ENCODE measurements at regions not wholly inside any gene's neighbourhood (a gene's known extent, or its start where the extent isn't known, plus 50 kb on each side); places are given as distances from the start of the nearest gene placed in this dataset.

GRCh38 chr17:73972901-73973300, 230.6 kb upstream of the RPL38 start:
- Histone ChIP-seq H3K56ac (ENCODE audit: low read length) (no peak overlapping the region), H3K79me1 (ENCODE audit: low read length) (no peaks in the 10 kb centered on the region), H3K23ac (ENCODE audit: low read length) (no peak overlapping the region), H2AK5ac (ENCODE audit: low read length) (no peak overlapping the region), H3K36me3 (ENCODE audit: control insufficient read depth, insufficient read depth, low read length) (no peaks in the 10 kb centered on the region), H4K5ac (ENCODE audit: low read length) (no peak overlapping the region), H3K27ac (ENCODE audit: low read depth, low read length) (no peak overlapping the region), H2BK15ac (replicated peaks; ENCODE audit: low read depth) (no peak overlapping the region), H3K27me3 (ENCODE audit: insufficient read depth, low read length, poor library complexity) (no peaks in the 10 kb centered on the region), H3K4ac (ENCODE audit: low read depth, low read length) (no peak overlapping the region), H3K9ac (ENCODE audit: low read length) (no peak overlapping the region), H2BK5ac (ENCODE audit: low read length) (no peak overlapping the region), H3K18ac (ENCODE audit: low read length) (no peak overlapping the region), H3K79me2 (ENCODE audit: control insufficient read depth, insufficient read depth, low read length) (no peaks in the 10 kb centered on the region), H2BK120ac (ENCODE audit: low read depth, low read length) (no peak overlapping the region), H3K4me1 (ENCODE audit: control insufficient read depth, low read depth, low read length) (peaks cover 8% of the 10 kb centered on the region), H4K8ac (ENCODE audit: low read depth, low read length) (no peak overlapping the region), H3K4me3 (ENCODE audit: low read length) (no peak overlapping the region), H3K4me2 (ENCODE audit: low read length) (no peak overlapping the region)
- WGBS (ENCODE audit: extremely low coverage, insufficient coverage, low lambda C conversion rate) = no CpG with 5 or more reads among the region's 6 CpGs
- no peak for DNase-seq

GRCh38 chr17:73973586-73974409, 229.7 kb upstream of the RPL38 start:
- no peak overlapping the region for H3K27ac ChIP-seq (ENCODE audit: low read depth, low read length)

DNA sequence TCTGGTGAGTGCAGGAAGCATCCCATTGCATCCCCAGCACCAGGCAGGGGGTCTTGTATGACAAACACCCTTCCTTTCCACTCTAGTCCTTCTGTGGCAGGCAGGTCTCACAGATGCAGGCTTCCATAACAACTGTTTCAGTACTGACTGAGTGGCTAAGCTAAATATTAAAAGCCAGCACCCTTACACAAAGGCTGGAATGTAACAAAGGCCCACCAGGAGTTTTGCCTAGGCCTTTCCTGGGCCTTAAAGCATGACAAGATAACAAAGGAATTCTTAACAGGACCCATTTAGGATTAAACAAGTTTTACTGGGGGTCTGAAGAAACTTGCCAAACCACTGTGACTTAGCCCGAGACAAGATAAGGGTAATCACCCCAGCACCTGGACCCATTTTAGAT, 228.9 kb upstream of the RPL38 start:
- Histone ChIP-seq H3K79me1 (ENCODE audit: low read length) (no peaks in the 10 kb centered on the region), H3K36me3 (ENCODE audit: control insufficient read depth, insufficient read depth, low read length) (no peaks in the 10 kb centered on the region), H2BK15ac (replicated peaks; ENCODE audit: low read depth) (no peak overlapping the region), H3K56ac (ENCODE audit: low read length) (peak overlapping the region; percentile 52), H4K5ac (ENCODE audit: low read length) (no peak overlapping the region), H3K27ac (ENCODE audit: low read depth, low read length) (no peak overlapping the region), H2BK5ac (ENCODE audit: low read length) (peak overlapping the region; percentile 4), H2AK5ac (ENCODE audit: low read length) (peak overlapping the region; percentile 1), H3K79me2 (ENCODE audit: control insufficient read depth, insufficient read depth, low read length) (no peaks in the 10 kb centered on the region), H3K4me2 (ENCODE audit: low read length) (no peak overlapping the region), H3K18ac (ENCODE audit: low read length) (no peak overlapping the region), H3K4me1 (ENCODE audit: control insufficient read depth, low read depth, low read length) (peaks cover 8% of the 10 kb centered on the region), H3K4me3 (ENCODE audit: low read length) (no peak overlapping the region), H3K23ac (ENCODE audit: low read length) (no peak overlapping the region), H4K8ac (ENCODE audit: low read depth, low read length) (no peak overlapping the region), H3K4ac (ENCODE audit: low read depth, low read length) (no peak overlapping the region), H3K9ac (ENCODE audit: low read length) (no peak overlapping the region), H3K27me3 (ENCODE audit: insufficient read depth, low read length, poor library complexity) (no peaks in the 10 kb centered on the region), H2BK120ac (ENCODE audit: low read depth, low read length) (no peak overlapping the region)
- peak; percentile 80 for DNase-seq
- no CpG with 5 or more reads among the region's 1 CpG for WGBS (ENCODE audit: extremely low coverage, insufficient coverage, low lambda C conversion rate)

More at GRCh38 chr17:73973586-73974409, 229.7 kb upstream of the RPL38 start:
- H3K18ac ChIP-seq (ENCODE audit: low read length) = no peak overlapping the region
- H3K23ac ChIP-seq (ENCODE audit: low read length) = no peak overlapping the region
- no peak overlapping the region for H3K4me3 ChIP-seq (ENCODE audit: low read length)
- H4K5ac ChIP-seq (ENCODE audit: low read length) = no peak overlapping the region
- no peak overlapping the region for H4K8ac ChIP-seq (ENCODE audit: low read depth, low read length)
- H3K56ac ChIP-seq (ENCODE audit: low read length) = peak overlapping the region; percentile 52
- no peaks in the 10 kb centered on the region for H3K36me3 ChIP-seq (ENCODE audit: control insufficient read depth, insufficient read depth, low read length)
- peak overlapping the region; percentile 4 for H2BK5ac ChIP-seq (ENCODE audit: low read length)
- no peak overlapping the region for H3K4ac ChIP-seq (ENCODE audit: low read depth, low read length)
- no peaks in the 10 kb centered on the region for H3K79me1 ChIP-seq (ENCODE audit: low read length)
- no CpG with 5 or more reads among the region's 16 CpGs for WGBS (ENCODE audit: extremely low coverage, insufficient coverage, low lambda C conversion rate)
- H3K27me3 ChIP-seq (ENCODE audit: insufficient read depth, low read length, poor library complexity) = no peaks in the 10 kb centered on the region
- no peak overlapping the region for H2BK15ac ChIP-seq (replicated peaks; ENCODE audit: low read depth)
- H2BK120ac ChIP-seq (ENCODE audit: low read depth, low read length) = no peak overlapping the region
- H3K4me2 ChIP-seq (ENCODE audit: low read length) = no peak overlapping the region
- peak; percentile 53 for DNase-seq
- peaks cover 8% of the 10 kb centered on the region for H3K4me1 ChIP-seq (ENCODE audit: control insufficient read depth, low read depth, low read length)
- H2AK5ac ChIP-seq (ENCODE audit: low read length) = peak overlapping the region; percentile 1
- no peaks in the 10 kb centered on the region for H3K79me2 ChIP-seq (ENCODE audit: control insufficient read depth, insufficient read depth, low read length)
- H3K9ac ChIP-seq (ENCODE audit: low read length) = no peak overlapping the region

DNA sequence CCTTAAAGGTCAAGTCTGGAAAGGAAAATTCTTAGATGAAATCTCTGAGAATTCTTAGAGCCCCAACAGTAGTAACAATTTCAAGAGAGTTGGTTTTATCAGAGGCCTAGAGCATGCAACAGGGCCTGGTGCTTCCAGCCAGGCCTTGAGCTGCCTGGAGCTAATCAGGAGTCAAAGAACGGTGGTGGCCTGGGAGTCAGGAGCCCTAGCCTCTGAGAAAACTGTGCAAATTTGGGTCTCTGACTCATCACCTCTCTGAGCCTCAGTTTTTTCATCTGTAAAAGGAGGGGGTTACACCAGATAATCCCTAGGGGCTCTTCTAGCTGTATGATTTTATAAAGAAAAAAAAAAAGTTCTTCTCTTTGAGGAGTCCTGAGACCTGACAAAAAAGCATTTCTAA, 227.3 kb upstream of the RPL38 start:
- no CpG with 5 or more reads among the region's 1 CpG for WGBS (ENCODE audit: extremely low coverage, insufficient coverage, low lambda C conversion rate)
- no peak overlapping the region for H3K4me2 ChIP-seq (ENCODE audit: low read length)
- no peak overlapping the region for H2BK15ac ChIP-seq (replicated peaks; ENCODE audit: low read depth)
- no peak overlapping the region for H2BK5ac ChIP-seq (ENCODE audit: low read length)
- no peaks in the 10 kb centered on the region for H3K79me2 ChIP-seq (ENCODE audit: control insufficient read depth, insufficient read depth, low read length)
- no peak overlapping the region for H3K23ac ChIP-seq (ENCODE audit: low read length)
- no peak overlapping the region for H3K56ac ChIP-seq (ENCODE audit: low read length)
- no peak overlapping the region for H3K9ac ChIP-seq (ENCODE audit: low read length)
- H3K27ac ChIP-seq (ENCODE audit: low read depth, low read length) = no peak overlapping the region
- peaks cover 8% of the 10 kb centered on the region for H3K4me1 ChIP-seq (ENCODE audit: control insufficient read depth, low read depth, low read length)
- no peak overlapping the region for H2AK5ac ChIP-seq (ENCODE audit: low read length)
- H3K36me3 ChIP-seq (ENCODE audit: control insufficient read depth, insufficient read depth, low read length) = no peaks in the 10 kb centered on the region
- H3K79me1 ChIP-seq (ENCODE audit: low read length) = no peaks in the 10 kb centered on the region
- H3K4me3 ChIP-seq (ENCODE audit: low read length) = no peak overlapping the region
- H4K5ac ChIP-seq (ENCODE audit: low read length) = no peak overlapping the region
- H3K4ac ChIP-seq (ENCODE audit: low read depth, low read length) = no peak overlapping the region
- H3K27me3 ChIP-seq (ENCODE audit: insufficient read depth, low read length, poor library complexity) = no peaks in the 10 kb centered on the region
- H3K18ac ChIP-seq (ENCODE audit: low read length) = no peak overlapping the region
- DNase-seq = no peak
- no peak overlapping the region for H4K8ac ChIP-seq (ENCODE audit: low read depth, low read length)
- no peak overlapping the region for H2BK120ac ChIP-seq (ENCODE audit: low read depth, low read length)

DNA sequence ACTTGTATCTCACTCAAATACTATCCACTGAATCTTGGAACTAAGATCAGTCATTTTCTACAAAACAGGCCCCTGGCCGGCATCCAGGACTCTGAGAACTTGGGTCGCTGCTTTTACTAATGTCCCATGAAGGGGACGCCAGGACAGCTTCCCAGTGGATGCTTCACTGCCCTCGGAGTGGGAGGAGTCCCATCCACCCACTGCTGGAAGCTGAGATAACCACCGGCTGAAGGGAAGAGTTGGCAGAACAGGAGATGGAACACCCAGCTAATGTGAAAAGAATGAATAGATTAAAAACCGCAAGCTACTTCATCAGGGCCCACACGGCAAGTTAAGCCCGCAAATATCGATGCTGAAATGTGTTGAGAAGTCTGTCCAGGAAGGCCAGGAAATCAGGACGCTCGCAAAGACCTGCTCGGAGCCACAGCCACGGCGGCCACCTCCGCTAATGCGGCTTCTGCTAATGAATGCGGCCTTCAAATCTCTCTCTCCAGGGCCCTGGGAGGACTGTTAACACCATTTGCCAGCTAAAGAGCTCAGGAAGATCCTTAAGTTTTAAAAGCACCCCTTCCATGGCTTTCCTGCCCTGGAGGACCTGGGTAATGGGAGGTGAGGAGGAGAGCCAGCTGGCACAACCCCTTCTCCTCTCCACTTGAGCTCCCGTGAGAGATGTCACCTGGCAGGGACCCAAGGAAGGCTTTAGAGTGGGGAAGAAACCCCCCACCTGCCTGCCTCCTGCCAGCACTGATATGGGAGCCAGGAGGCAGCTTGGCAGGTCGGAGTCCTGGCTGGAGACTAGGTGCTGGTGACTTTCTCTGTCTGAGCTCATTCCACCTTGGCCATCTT, 226.6 kb upstream of the RPL38 start:
- Histone ChIP-seq H2BK120ac (ENCODE audit: low read depth, low read length) (no peak overlapping the region), H3K36me3 (ENCODE audit: control insufficient read depth, insufficient read depth, low read length) (no peaks in the 10 kb centered on the region), H3K27ac (ENCODE audit: low read depth, low read length) (no peak overlapping the region), H3K27me3 (ENCODE audit: insufficient read depth, low read length, poor library complexity) (no peaks in the 10 kb centered on the region), H3K18ac (ENCODE audit: low read length) (no peak overlapping the region), H4K8ac (ENCODE audit: low read depth, low read length) (no peak overlapping the region), H3K4ac (ENCODE audit: low read depth, low read length) (no peak overlapping the region), H3K23ac (ENCODE audit: low read length) (no peak overlapping the region), H2BK5ac (ENCODE audit: low read length) (no peak overlapping the region), H2BK15ac (replicated peaks; ENCODE audit: low read depth) (no peak overlapping the region), H3K4me2 (ENCODE audit: low read length) (no peak overlapping the region), H3K4me1 (ENCODE audit: control insufficient read depth, low read depth, low read length) (peaks cover 8% of the 10 kb centered on the region), H2AK5ac (ENCODE audit: low read length) (no peak overlapping the region), H4K5ac (ENCODE audit: low read length) (no peak overlapping the region), H3K79me1 (ENCODE audit: low read length) (no peaks in the 10 kb centered on the region), H3K4me3 (ENCODE audit: low read length) (no peak overlapping the region), H3K56ac (ENCODE audit: low read length) (no peak overlapping the region), H3K79me2 (ENCODE audit: control insufficient read depth, insufficient read depth, low read length) (no peaks in the 10 kb centered on the region), H3K9ac (ENCODE audit: low read length) (no peak overlapping the region)
- WGBS (ENCODE audit: extremely low coverage, insufficient coverage, low lambda C conversion rate) = no CpG with 5 or more reads among the region's 19 CpGs
- peak; percentile 38 for DNase-seq

Measured in mesendoderm (in vitro differentiated cells).